ENCODE measurements at regions not wholly inside any gene's neighbourhood (a gene's known extent, or its start where the extent isn't known, plus 50 kb on each side); places are given as distances from the start of the nearest gene placed in this dataset.

DNA sequence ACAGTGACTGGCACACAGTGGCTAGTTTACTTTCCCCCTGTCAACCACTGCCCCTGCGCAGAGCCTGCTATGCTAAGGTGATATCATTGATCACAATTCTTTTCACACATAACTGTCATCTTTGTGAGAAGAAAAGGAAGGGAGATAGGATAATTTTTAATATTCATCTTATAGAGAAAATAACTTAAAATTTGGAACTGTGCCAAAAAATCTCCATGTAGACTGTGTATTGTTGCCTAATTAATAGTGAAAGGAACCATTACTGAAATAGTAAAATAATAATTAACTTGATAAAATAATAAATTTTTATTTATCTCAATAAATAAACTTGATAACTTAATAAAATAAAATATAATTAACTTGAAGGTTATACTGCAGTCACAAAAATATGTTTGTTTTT is 1069.4 kb downstream of the C4orf33 start:
- Histone ChIP-seq H3K4me3 (no peak overlapping the region), H3K27ac (no peak overlapping the region), H3K27me3 (no peaks in the 10 kb centered on the region), H3K4me1 (no peaks in the 10 kb centered on the region), H3K9me3 (no peaks in the 10 kb centered on the region), H3K36me3 (no peaks in the 10 kb centered on the region)
- no peak for DNase-seq
- intact Hi-C loops (cut with DNase I) = no loop called here
- 79% methylated on average over 1 of the region's 1 CpG for WGBS (ENCODE audit: insufficient coverage, low coverage, low lambda C conversion rate, missing lambda C conversion rate)
- no peak for ATAC-seq
- TF ChIP-seq CTCF (IDR thresholded peaks at IDR 0.05) (no peak), POLR2A (IDR thresholded peaks at IDR 0.05) (no peak)

DNA sequence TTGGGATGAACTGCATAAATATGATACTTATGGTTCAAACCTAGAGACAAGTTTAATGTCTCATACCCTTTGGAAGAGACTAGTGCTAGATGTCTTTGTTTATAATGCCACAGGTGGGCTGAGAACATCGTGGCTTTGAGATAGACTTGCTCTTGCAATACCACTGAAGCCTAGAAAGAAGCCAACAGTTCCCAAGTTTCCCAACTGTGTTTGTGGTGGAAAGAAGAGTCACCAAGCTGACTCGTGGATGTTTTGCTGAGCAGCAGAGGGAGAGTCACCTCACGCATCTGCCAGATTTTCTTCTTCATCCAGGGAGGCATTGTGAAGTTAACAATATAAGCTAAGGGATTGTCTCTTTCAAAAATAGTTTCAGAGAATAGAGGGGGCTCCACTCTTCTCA is 1076.2 kb downstream of the C4orf33 start:
- no peaks in the 10 kb centered on the region for H3K27me3 ChIP-seq
- no peak overlapping the region for H3K27ac ChIP-seq
- WGBS (ENCODE audit: insufficient coverage, low coverage, low lambda C conversion rate, missing lambda C conversion rate) = 50% methylated on average over 3 of the region's 3 CpGs
- DNase-seq (no peak), ATAC-seq (no peak)
- TF ChIP-seq CTCF (IDR thresholded peaks at IDR 0.05) = no peak
- no peak for TF ChIP-seq POLR2A (IDR thresholded peaks at IDR 0.05)
- intact Hi-C loops (cut with DNase I) = no loop called here
- H3K9me3 ChIP-seq = no peaks in the 10 kb centered on the region
- H3K4me1 ChIP-seq = no peaks in the 10 kb centered on the region
- H3K4me3 ChIP-seq = no peak overlapping the region
- H3K36me3 ChIP-seq = no peaks in the 10 kb centered on the region

- DNase-seq (no peak), ATAC-seq (no peak)
- H3K27me3 ChIP-seq = no peaks in the 10 kb centered on the region
- no peaks in the 10 kb centered on the region for H3K4me1 ChIP-seq
- TF ChIP-seq CTCF (IDR thresholded peaks at IDR 0.05) (no peak), POLR2A (IDR thresholded peaks at IDR 0.05) (no peak)
- no peak overlapping the region for H3K4me3 ChIP-seq
- no peaks in the 10 kb centered on the region for H3K36me3 ChIP-seq
- intact Hi-C loops (cut with DNase I) = no loop called here
- no peak overlapping the region for H3K27ac ChIP-seq
- H3K9me3 ChIP-seq = no peaks in the 10 kb centered on the region
Observed at GRCh38 chr4:130178106-130178505, 1082.2 kb downstream of the C4orf33 start.

- whole genome bisulfite sequencing (ENCODE audit: insufficient coverage, low coverage, low lambda C conversion rate, missing lambda C conversion rate) = 60% methylated on average over 2 of the region's 2 CpGs
- TF ChIP-seq CTCF (IDR thresholded peaks at IDR 0.05) (no peak), POLR2A (IDR thresholded peaks at IDR 0.05) (no peak)
- intact Hi-C loops (cut with DNase I) = no loop called here
Observed at GRCh38 chr4:130183096-130183495, 1087.1 kb downstream of the C4orf33 start.

DNA sequence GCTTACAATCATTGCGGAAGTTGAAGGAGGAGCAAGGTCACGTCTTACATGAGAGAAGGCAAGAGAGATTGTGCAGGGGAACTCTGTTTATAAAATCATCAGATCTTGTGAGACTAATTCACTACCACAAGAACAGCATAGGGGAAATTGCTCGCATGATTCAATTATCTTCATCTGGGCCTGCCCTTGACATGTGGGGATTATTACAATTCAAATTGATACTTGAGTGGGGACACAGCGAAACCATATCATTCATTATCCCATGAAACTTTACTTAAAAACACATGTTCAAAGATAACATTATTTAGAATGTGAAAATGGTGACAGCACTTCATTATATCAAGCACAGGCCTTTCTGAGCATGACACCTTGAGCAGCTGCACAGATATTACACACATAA is 1087.8 kb downstream of the C4orf33 start:
- ATAC-seq (no peak), DNase-seq (no peak)
- no peaks in the 10 kb centered on the region for H3K36me3 ChIP-seq
- no peak for TF ChIP-seq CTCF (IDR thresholded peaks at IDR 0.05)
- TF ChIP-seq POLR2A (IDR thresholded peaks at IDR 0.05) = no peak
- intact Hi-C loops (cut with DNase I) = no loop called here
- no peaks in the 10 kb centered on the region for H3K27me3 ChIP-seq
- whole genome bisulfite sequencing (ENCODE audit: insufficient coverage, low coverage, low lambda C conversion rate, missing lambda C conversion rate) = 83% methylated on average over 4 of the region's 4 CpGs
- no peaks in the 10 kb centered on the region for H3K4me1 ChIP-seq
- no peak overlapping the region for H3K4me3 ChIP-seq
- no peak overlapping the region for H3K27ac ChIP-seq
- H3K9me3 ChIP-seq = no peaks in the 10 kb centered on the region

More at GRCh38 chr4:130183096-130183495, 1087.1 kb downstream of the C4orf33 start:
- no peak for DNase-seq
- Histone ChIP-seq H3K4me3 (no peak overlapping the region), H3K27me3 (no peaks in the 10 kb centered on the region), H3K36me3 (no peaks in the 10 kb centered on the region), H3K4me1 (no peaks in the 10 kb centered on the region), H3K9me3 (no peaks in the 10 kb centered on the region), H3K27ac (no peak overlapping the region)
- no peak for ATAC-seq

Data from right lobe of liver (tissue), 6 donors.